ENCODE measurements at regions not wholly inside any gene's neighbourhood (a gene's known extent, or its start where the extent isn't known, plus 50 kb on each side); places are given as distances from the start of the nearest gene placed in this dataset.

- H3K79me2 ChIP-seq (ENCODE audit: low read depth) = no peaks in the 10 kb centered on the region
- H3K4me1 ChIP-seq (replicated peaks; ENCODE audit: insufficient read depth) = no peaks in the 10 kb centered on the region
- DNase-seq = no peak
- H3K27me3 ChIP-seq (ENCODE audit: insufficient read depth, low read depth) = no peaks in the 10 kb centered on the region
- no peaks in the 10 kb centered on the region for H3F3A ChIP-seq (ENCODE audit: insufficient read depth, low read depth)
- no peaks in the 10 kb centered on the region for H3K9me2 ChIP-seq (ENCODE audit: insufficient read depth)
- no TSS peak for BruUV-seq (replicated peaks)
- no peaks in the 10 kb centered on the region for H3K36me3 ChIP-seq (ENCODE audit: low read depth)
- H4K20me1 ChIP-seq (ENCODE audit: insufficient read depth) = no peaks in the 10 kb centered on the region; the same call in 1 of the 2 replicates
- POLR2A ChIA-PET (ENCODE audit: unreplicated experiment) = no interaction called here
- H2AFZ ChIP-seq = no peak overlapping the region
- TF ChIP-seq CTCF (conservative IDR thresholded peaks at IDR 0.05) (no peak), EZH2 (IDR thresholded peaks at IDR 0.05; ENCODE audit: low read depth) (no peak)
- no peak overlapping the region for H3K4me2 ChIP-seq
- no peaks in the 10 kb centered on the region for H3K9me3 ChIP-seq (ENCODE audit: insufficient read depth, low read depth)
- H3K4me3 ChIP-seq = no peak overlapping the region
- intact Hi-C loops (cut with micrococcal nuclease; ENCODE audit: unreplicated experiment) = no loop called here
- H3K27ac ChIP-seq = no peak overlapping the region
- CTCF ChIA-PET = no interaction called here
Measured at GRCh38 chr16:51916814-51917213, 630.1 kb downstream of the TOX3 start.

GRCh38 chr16:51916231-51916630 is 630.7 kb downstream of the TOX3 start:
- no peaks in the 10 kb centered on the region for H3K79me2 ChIP-seq (ENCODE audit: low read depth)
- no TSS peak for BruUV-seq (replicated peaks)
- no peak for DNase-seq
- intact Hi-C loops (cut with micrococcal nuclease; ENCODE audit: unreplicated experiment) = no loop called here
- H3K9me3 ChIP-seq (ENCODE audit: insufficient read depth, low read depth) = no peaks in the 10 kb centered on the region
- no peak for TF ChIP-seq EZH2 (IDR thresholded peaks at IDR 0.05; ENCODE audit: low read depth)
- TF ChIP-seq CTCF (conservative IDR thresholded peaks at IDR 0.05) = no peak
- H4K20me1 ChIP-seq (ENCODE audit: insufficient read depth) = no peaks in the 10 kb centered on the region; the same call in 1 of the 2 replicates
- no peak overlapping the region for H3K27ac ChIP-seq
- no peak overlapping the region for H2AFZ ChIP-seq
- no peaks in the 10 kb centered on the region for H3F3A ChIP-seq (ENCODE audit: insufficient read depth, low read depth)
- no peaks in the 10 kb centered on the region for H3K4me1 ChIP-seq (replicated peaks; ENCODE audit: insufficient read depth)
- no peak overlapping the region for H3K4me2 ChIP-seq
- ChIA-PET POLR2A (ENCODE audit: unreplicated experiment) (no interaction called here), CTCF (no interaction called here)
- no peaks in the 10 kb centered on the region; the same call in 1 of the 2 replicates for H3K9me2 ChIP-seq (ENCODE audit: insufficient read depth)
- no peaks in the 10 kb centered on the region for H3K27me3 ChIP-seq (ENCODE audit: insufficient read depth, low read depth)
- no peak overlapping the region for H3K4me3 ChIP-seq
- H3K36me3 ChIP-seq (ENCODE audit: low read depth) = no peaks in the 10 kb centered on the region

GRCh38 chr16:51907680-51908079 is 639.3 kb downstream of the TOX3 start:
- Histone ChIP-seq H3F3A (ENCODE audit: insufficient read depth, low read depth) (no peaks in the 10 kb centered on the region), H3K27ac (no peak overlapping the region), H3K4me1 (replicated peaks; ENCODE audit: insufficient read depth) (no peaks in the 10 kb centered on the region), H4K20me1 (ENCODE audit: insufficient read depth) (no peaks in the 10 kb centered on the region), H3K9me2 (ENCODE audit: insufficient read depth) (no peaks in the 10 kb centered on the region; the same call in 1 of the 2 replicates), H2AFZ (no peak overlapping the region), H3K79me2 (ENCODE audit: low read depth) (no peaks in the 10 kb centered on the region), H3K4me2 (no peak overlapping the region), H3K4me3 (no peak overlapping the region), H3K9me3 (ENCODE audit: insufficient read depth, low read depth) (no peaks in the 10 kb centered on the region), H3K27me3 (ENCODE audit: insufficient read depth, low read depth) (no peaks in the 10 kb centered on the region), H3K36me3 (ENCODE audit: low read depth) (no peaks in the 10 kb centered on the region)
- CTCF ChIA-PET = no interaction called here
- POLR2A ChIA-PET (ENCODE audit: unreplicated experiment) = no interaction called here
- no TSS peak for BruUV-seq (replicated peaks)
- TF ChIP-seq EZH2 (IDR thresholded peaks at IDR 0.05; ENCODE audit: low read depth) (no peak), CTCF (conservative IDR thresholded peaks at IDR 0.05) (no peak)
- DNase-seq = no peak
- intact Hi-C loops (cut with micrococcal nuclease; ENCODE audit: unreplicated experiment) = no loop called here
